Endothelial cell of umbilical vein (primary cell): ENCODE measurements at regions not wholly inside any gene's neighbourhood (a gene's known extent, or its start where the extent isn't known, plus 50 kb on each side); places are given as distances from the start of the nearest gene placed in this dataset.

Experiments
- BruUV-seq: library from RNA; stranded (reverse); fragments of 400-500 nt; replicated peaks from 2 replicates; lab custom pipeline; 2021; lab: Mats Ljungman, UMichigan
- CTCF ChIA-PET: fragments of 300-600, 350-600 bp; sonication (Branson Sonifier 250); formaldehyde crosslinking; loops from one replicate; lab custom pipeline; 2021; ENCODE audit warnings: antibody characterized with exemption, inconsistent platforms; lab: Charles Lee
- POLR2A ChIA-PET: fragments of 300-600, 350-600 bp; sonication (Branson Sonifier 250); formaldehyde crosslinking; loops from one replicate; lab custom pipeline; 2021; ENCODE audit warnings: antibody characterized with exemption, inconsistent platforms; lab: Charles Lee
- DNase-seq: peaks from one replicate; pipeline ENCODE4 v3.0.0-alpha.2; 2011; ENCODE audit warnings: low read depth, low spot score
- FAIRE-seq: peaks from 2 replicates; lab custom pipeline; 2011; peaks lifted over from hg19 to GRCh38; lab: Jason Lieb, UNC
- H2AFZ ChIP-seq: 2 replicates; pipeline ENCODE4 v1.6.0; 2012; ENCODE audit warnings: low read depth, low read length, control low read depth, inconsistent platforms
- H3K27ac ChIP-seq: 2 replicates; pipeline ENCODE4 v1.5.1; 2011; ENCODE audit warnings: low read depth, mild to moderate bottlenecking, control low read depth, low read length, moderate library complexity; ENCODE audit not compliant: insufficient read depth
- H3K27me3 ChIP-seq, 2 experiments: 2 replicates each; pipeline versions ENCODE4 v1.6.0 to v1.6.1; 2011; ENCODE audit warnings: low read length in 2 of 2, mixed read lengths in 1 of 2; ENCODE audit not compliant: control insufficient read depth in 2 of 2, insufficient read depth in 2 of 2
- H3K36me3 ChIP-seq, 2 experiments: 2 replicates in 1 of 2; 3 replicates in 1 of 2; pipeline ENCODE4 v1.5.1; 2011; ENCODE audit warnings: low read length in 2 of 2, mild to moderate bottlenecking in 1 of 2, moderate library complexity in 1 of 2; ENCODE audit not compliant: control insufficient read depth in 2 of 2, insufficient read depth in 2 of 2; ENCODE audit errors: extremely low read depth in 1 of 2
- H3K4me1 ChIP-seq: 3 replicates; pipeline ENCODE4 v1.5.1; 2011; ENCODE audit warnings: mild to moderate bottlenecking, low read length; ENCODE audit not compliant: control insufficient read depth, insufficient read depth; ENCODE audit errors: extremely low read depth
- H3K4me2 ChIP-seq: 2 replicates; pipeline ENCODE4 v1.6.1; 2011; ENCODE audit warnings: low read length, control low read depth, mixed read lengths; ENCODE audit not compliant: insufficient read depth
- H3K4me3 ChIP-seq, 3 experiments: fragments of 200-600 bp in 1 of 3; sonication (generic), shearing (Covaris generic) in 1 of 3; replicated peaks in 1 of 3; 2 replicates each; pipeline ENCODE4 v1.5.1; 2011 to 2016; ENCODE audit warnings: control low read depth in 3 of 3, low read length in 3 of 3, mild to moderate bottlenecking in 2 of 3, inconsistent platforms in 1 of 3, low read depth in 1 of 3, moderate library complexity in 1 of 3; ENCODE audit not compliant: insufficient read depth in 1 of 3
- H3K79me2 ChIP-seq: 2 replicates; pipeline ENCODE4 v1.6.0; 2012; ENCODE audit warnings: low read length, inconsistent platforms; ENCODE audit not compliant: control insufficient read depth, insufficient read depth
- H3K9ac ChIP-seq: replicated peaks from 2 replicates; pipeline ENCODE3; 2011; ENCODE audit warnings: low read length, control low read depth; ENCODE audit not compliant: insufficient read depth; ENCODE audit errors: extremely low read depth
- H3K9me1 ChIP-seq: replicated peaks from 3 replicates; pipeline ENCODE4 v1.6.0; 2011; ENCODE audit warnings: mild to moderate bottlenecking, low read length; ENCODE audit not compliant: control insufficient read depth, insufficient read depth; ENCODE audit errors: extremely low read depth
- H3K9me3 ChIP-seq: replicated peaks from 2 replicates; pipeline ENCODE4 v1.5.1; 2012; ENCODE audit warnings: low read length, inconsistent platforms; ENCODE audit not compliant: control insufficient read depth, insufficient read depth
- H4K20me1 ChIP-seq: replicated peaks from 2 replicates; pipeline ENCODE3; 2011; ENCODE audit warnings: mild to moderate bottlenecking, low read length; ENCODE audit not compliant: control insufficient read depth, insufficient read depth; ENCODE audit errors: extremely low read depth
- EZH2 ChIP-seq: IDR thresholded peaks from 2 replicates; pipeline ENCODE4 v1.6.1; 2012; ENCODE audit warnings: borderline replicate concordance, low read depth, mild to moderate bottlenecking, moderate library complexity, low read length, inconsistent platforms; ENCODE audit not compliant: severe bottlenecking
- FOS ChIP-seq: IDR thresholded peaks from 2 replicates; pipeline ENCODE4 v1.6.1; 2011; ENCODE audit warnings: mild to moderate bottlenecking, low read length, moderate library complexity, borderline replicate concordance; ENCODE audit not compliant: insufficient read depth
- GATA2 ChIP-seq: IDR thresholded peaks from 2 replicates; pipeline ENCODE4 v1.7.0; 2011; ENCODE audit warnings: low read depth, mild to moderate bottlenecking, moderate library complexity, mixed read lengths, low read length; ENCODE audit not compliant: insufficient read length, insufficient read depth
- JUN ChIP-seq: IDR thresholded peaks from 2 replicates; pipeline ENCODE4 v1.6.1; 2011; ENCODE audit warnings: borderline replicate concordance, low read depth; ENCODE audit not compliant: insufficient read length, insufficient read depth
- MYC ChIP-seq: IDR thresholded peaks from one replicate; pipeline ENCODE4 v1.6.1; 2011; ENCODE audit warnings: mild to moderate bottlenecking, low read depth, low read length
- POLR2A ChIP-seq: IDR thresholded peaks from 2 replicates; pipeline ENCODE4 v1.6.1; 2012; ENCODE audit warnings: low read depth, mild to moderate bottlenecking, control low read depth, low read length
- POLR2AphosphoS5 ChIP-seq: IDR thresholded peaks from 2 replicates; pipeline ENCODE4 v1.6.1; 2012; ENCODE audit warnings: low read depth, mild to moderate bottlenecking, control low read depth, low read length, moderate library complexity; ENCODE audit not compliant: insufficient read depth
- dilution Hi-C: fragments of 300-500 bp; cut with MboI; formaldehyde crosslinking; loops from one replicate; pipeline ENCODE4 v1.15.0; 2019; ENCODE audit warnings: low sequenced_read_pairs; ENCODE audit not compliant: extremely low pct_ligation_motif_present
- intact Hi-C: fragments of 100-400 bp; cut with micrococcal nuclease; formaldehyde crosslinking; loops from one replicate; pipeline ENCODE4 v1.10.0; 2022
- TF ChIP-seq, protein P1 (sequence below): IDR thresholded peaks from 2 replicates; pipeline ENCODE4 v1.6.1; 2011; ENCODE audit not compliant: insufficient read depth, insufficient read length
- TF ChIP-seq, protein P2 (sequence below), 2 donors: IDR thresholded peaks; 1 replicate in 1 of 2; 2 replicates in 1 of 2; pipeline ENCODE4 v1.5.1; 2011; ENCODE audit warnings: low read length in 2 of 2, mild to moderate bottlenecking in 2 of 2, moderate library complexity in 2 of 2, control low read depth in 1 of 2, inconsistent platforms in 1 of 2, low read depth in 1 of 2; ENCODE audit not compliant: insufficient read depth in 1 of 2; ENCODE audit errors: extremely low read depth in 1 of 2

DNA sequence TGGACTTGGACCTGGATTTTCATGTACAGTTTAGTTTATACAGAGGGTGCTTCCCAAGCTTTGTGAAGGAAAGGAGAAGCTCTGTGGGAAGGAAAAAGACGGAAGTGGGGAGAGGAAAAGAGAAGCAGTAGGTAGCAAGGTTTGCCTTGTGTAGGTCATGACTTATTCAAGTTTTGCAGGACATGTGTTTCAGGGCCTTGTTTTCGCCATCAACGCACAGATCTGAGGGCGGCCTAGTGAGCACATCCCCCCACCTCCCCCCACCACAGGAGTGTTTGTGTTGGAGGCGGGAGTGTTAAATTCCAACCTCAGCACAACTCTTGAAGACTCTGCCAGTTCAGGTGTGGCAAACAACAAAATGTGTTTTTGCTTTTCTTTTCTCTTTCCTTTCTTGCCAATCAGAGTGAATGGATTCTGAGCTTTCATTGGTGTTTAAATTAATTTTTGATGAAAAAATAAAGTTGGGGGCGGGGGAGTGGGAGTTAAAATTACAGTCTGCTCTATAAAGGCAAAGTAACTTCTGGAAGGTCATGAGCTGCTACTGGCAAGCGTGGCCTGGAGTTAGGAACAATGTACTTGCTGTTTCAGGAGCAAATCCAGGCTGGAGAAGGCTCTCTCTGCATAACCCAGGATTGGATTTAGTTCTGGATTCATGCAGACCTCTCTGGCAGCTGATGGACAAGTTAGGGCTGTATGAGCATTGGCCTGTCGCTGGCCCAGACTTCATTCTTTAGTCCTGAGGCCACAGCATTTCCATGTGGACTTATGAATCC lies 338.5 kb downstream of the CD83 start:
- H3K4me3 ChIP-seq, result no peak overlapping the region
- no peak overlapping the region for H2AFZ ChIP-seq
- no peak overlapping the region for H3K9ac ChIP-seq
- POLR2A ChIA-PET, result no interaction called here
- TF ChIP-seq, protein P1, sequence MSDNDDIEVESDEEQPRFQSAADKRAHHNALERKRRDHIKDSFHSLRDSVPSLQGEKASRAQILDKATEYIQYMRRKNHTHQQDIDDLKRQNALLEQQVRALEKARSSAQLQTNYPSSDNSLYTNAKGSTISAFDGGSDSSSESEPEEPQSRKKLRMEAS, result no peak
- TF ChIP-seq MYC (no peak), GATA2 (no peak), JUN (no peak), FOS (no peak), EZH2 (no peak), POLR2A (no peak), POLR2AphosphoS5 (no peak)
- TF ChIP-seq, protein P2, sequence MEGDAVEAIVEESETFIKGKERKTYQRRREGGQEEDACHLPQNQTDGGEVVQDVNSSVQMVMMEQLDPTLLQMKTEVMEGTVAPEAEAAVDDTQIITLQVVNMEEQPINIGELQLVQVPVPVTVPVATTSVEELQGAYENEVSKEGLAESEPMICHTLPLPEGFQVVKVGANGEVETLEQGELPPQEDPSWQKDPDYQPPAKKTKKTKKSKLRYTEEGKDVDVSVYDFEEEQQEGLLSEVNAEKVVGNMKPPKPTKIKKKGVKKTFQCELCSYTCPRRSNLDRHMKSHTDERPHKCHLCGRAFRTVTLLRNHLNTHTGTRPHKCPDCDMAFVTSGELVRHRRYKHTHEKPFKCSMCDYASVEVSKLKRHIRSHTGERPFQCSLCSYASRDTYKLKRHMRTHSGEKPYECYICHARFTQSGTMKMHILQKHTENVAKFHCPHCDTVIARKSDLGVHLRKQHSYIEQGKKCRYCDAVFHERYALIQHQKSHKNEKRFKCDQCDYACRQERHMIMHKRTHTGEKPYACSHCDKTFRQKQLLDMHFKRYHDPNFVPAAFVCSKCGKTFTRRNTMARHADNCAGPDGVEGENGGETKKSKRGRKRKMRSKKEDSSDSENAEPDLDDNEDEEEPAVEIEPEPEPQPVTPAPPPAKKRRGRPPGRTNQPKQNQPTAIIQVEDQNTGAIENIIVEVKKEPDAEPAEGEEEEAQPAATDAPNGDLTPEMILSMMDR (IDR thresholded peaks at IDR 0.05; ENCODE audit: extremely low read depth in 1 of 2, insufficient read depth in 1 of 2, low read depth in 1 of 2, low read length in 2 of 2), result no peak
- no peak overlapping the region for H3K27ac ChIP-seq
- no TSS peak for BruUV-seq
- no peaks in the 10 kb centered on the region for H3K27me3 ChIP-seq
- dilution Hi-C loops (no loop called here), intact Hi-C loops (no loop called here)
- no peaks in the 10 kb centered on the region for H3K79me2 ChIP-seq
- no peaks in the 10 kb centered on the region for H3K36me3 ChIP-seq
- DNase-seq (no peak), FAIRE-seq (no peak)
- H3K9me3 ChIP-seq, result no peaks in the 10 kb centered on the region
- no peaks in the 10 kb centered on the region for H3K9me1 ChIP-seq
- H3K4me2 ChIP-seq, result no peak overlapping the region
- CTCF ChIA-PET, result no interaction called here
- H4K20me1 ChIP-seq, result no peaks in the 10 kb centered on the region
- no peaks in the 10 kb centered on the region for H3K4me1 ChIP-seq
